Activated CD4-positive, CD25-positive, alpha-beta regulatory T cell treated with anti-CD3 and anti-CD28 coated beads, Interleukin-2, amount 50 U/mL, for 72 hours (primary cell): ENCODE measurements at regions not wholly inside any gene's neighbourhood (a gene's known extent, or its start where the extent isn't known, plus 50 kb on each side); places are given as distances from the start of the nearest gene placed in this dataset.

Source experiments
- DNase-seq: peaks from one replicate; pipeline ENCODE4 v3.0.0; 2021

DNA sequence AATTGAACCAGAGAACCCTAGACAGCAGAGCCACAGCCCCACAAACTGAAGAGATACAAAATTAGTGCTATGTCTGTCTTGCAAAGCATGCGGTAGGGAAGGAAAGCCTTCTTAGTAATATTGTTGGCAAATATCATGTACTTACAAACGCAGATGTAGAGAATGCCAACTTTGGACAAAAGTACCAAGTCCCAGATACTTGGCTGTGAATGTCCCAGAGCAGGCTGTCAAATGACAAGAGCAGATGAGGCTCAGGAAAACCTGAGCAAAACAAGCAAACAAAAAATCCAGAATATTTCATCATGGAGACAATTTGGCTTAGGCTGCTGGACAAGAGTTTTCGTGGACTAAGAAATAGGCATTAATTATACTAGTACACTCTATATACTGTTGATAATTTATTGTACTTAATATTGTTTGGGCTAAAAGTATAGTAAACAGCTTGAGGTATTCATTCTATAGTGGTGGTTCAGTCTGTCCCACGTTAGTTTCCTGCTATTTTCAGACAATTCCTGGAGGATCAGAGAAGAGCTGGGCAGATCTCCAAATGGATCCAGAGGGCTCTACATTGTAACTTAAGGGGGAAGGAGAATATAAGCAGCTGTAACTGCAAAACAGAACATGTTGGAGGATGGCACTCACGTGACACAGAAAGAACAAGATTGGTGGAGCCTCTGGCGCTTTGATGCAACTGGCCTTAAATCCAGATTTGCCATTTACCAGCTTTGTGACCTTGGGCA, 329.8 kb downstream of the ATP23 start:
- no peak for DNase-seq

DNA sequence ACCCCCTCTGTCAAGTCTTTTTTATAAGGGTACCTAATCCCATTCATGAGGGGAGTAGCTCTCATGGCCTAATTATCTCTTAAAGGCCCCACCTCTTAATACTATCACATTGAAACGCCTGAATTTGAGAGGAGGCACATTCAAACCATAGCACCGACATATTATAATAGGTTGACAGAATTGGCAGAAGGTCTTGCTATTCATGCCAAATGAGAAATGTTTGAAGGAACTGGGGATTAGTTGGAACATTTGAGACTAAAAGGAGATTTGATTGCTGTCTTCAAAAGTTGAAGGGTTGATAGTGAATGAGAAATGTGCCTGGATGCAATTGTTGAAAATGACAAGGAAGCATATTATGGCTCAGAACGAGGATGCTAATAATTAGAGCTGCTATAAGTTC, 331.1 kb downstream of the ATP23 start:
- no peak for DNase-seq

- DNase-seq, result no peak
Measured at GRCh38 chr12:58277231-58277630, 335.9 kb downstream of the ATP23 start.

- no peak for DNase-seq
Measured at GRCh38 chr12:58283553-58283952, 342.2 kb downstream of the ATP23 start.

- no peak for DNase-seq
Measured at GRCh38 chr12:58285551-58285950, 344.2 kb downstream of the ATP23 start.

GRCh38 chr12:58286353-58286752, 345.0 kb downstream of the ATP23 start:
- DNase-seq, result no peak

- DNase-seq, result no peak
Measured at GRCh38 chr12:58288190-58288589, 346.8 kb downstream of the ATP23 start.

DNA sequence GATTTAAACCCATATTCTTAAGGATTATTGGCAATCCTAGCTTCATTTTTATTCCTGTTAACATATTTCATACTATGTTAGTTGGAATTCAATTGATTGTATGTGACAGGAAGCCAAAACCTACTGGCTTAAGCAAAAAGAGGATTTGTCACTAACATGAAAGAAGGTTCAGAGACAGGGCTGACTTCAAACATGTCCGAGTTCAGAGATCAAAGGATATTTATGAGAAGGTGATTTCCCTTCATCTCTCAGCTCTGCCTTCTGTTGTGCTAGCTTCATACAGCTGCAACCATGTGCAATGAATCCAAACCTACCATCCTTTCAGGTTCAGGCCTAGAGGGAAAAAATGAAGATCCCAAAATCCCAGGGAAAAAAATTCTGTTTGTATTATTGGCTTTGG, 349.7 kb downstream of the ATP23 start:
- no peak for DNase-seq

GRCh38 chr12:58293308-58293982, 352.1 kb downstream of the ATP23 start:
- no peak for DNase-seq

GRCh38 chr12:58295268-58295667, 353.9 kb downstream of the ATP23 start:
- no peak for DNase-seq

GRCh38 chr12:58296863-58297262, 355.5 kb downstream of the ATP23 start:
- no peak for DNase-seq

- no peak for DNase-seq
Measured at GRCh38 chr12:58298803-58299202, 357.4 kb downstream of the ATP23 start.

GRCh38 chr12:58299371-58299770, 358.0 kb downstream of the ATP23 start:
- no peak for DNase-seq

DNA sequence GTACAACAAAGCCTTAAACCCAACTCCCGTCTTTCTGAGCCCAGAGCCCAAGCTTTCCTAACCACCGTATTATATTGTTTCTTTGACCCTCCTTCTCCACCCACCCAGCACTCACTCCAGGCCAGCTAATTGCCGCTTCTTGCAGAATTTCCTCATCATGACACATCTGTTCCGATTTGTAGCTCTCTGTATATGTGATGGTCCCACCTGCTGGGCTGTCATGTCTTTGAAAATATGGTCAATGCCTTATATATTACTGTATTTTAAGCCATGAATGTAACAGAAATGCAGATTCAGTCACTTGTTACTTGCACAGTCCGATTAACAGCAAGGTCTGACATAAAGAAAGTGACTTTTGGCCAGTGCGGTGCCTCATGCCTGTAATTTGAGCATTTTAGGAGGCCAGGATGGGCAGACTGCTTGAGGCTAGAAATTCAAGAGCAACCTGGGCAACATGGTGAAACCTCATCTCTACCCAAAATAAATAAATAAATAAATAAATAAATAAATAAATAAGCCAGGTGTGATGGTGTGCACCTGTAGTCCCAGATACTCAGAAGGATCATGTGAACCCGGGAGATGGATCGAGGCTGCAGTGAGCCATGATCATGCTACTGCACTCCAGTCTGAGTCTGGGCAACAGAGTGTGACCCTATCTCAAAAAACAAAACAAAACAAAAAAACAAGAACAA, 359.8 kb downstream of the ATP23 start:
- DNase-seq, result no peak

GRCh38 chr12:58301730-58302122, 360.4 kb downstream of the ATP23 start:
- no peak for DNase-seq

DNA sequence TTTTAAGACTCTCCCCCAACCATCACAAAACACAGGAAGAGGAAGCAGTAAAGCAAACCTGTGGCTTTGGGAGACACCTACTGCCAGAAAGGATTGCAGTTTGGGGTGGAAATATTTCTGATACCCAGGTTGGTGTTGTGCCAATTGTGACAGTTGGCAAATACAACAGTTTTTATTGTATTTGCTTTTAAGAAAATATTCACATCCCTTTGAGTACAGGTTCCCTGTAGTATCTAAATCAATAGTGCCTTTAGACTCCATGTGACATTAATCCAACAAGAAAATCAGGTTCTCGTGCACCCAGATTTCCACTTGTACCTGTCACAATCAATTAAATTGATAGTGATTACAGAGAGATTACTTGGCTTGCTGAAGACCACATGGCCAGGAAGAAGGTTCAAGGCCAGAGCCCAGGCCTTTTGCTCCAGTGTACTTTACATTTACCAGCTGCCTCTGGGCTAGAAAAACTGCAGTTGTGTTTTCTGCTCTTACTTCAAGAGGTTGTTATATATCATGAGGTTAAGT, 361.2 kb downstream of the ATP23 start:
- DNase-seq, result no peak

DNA sequence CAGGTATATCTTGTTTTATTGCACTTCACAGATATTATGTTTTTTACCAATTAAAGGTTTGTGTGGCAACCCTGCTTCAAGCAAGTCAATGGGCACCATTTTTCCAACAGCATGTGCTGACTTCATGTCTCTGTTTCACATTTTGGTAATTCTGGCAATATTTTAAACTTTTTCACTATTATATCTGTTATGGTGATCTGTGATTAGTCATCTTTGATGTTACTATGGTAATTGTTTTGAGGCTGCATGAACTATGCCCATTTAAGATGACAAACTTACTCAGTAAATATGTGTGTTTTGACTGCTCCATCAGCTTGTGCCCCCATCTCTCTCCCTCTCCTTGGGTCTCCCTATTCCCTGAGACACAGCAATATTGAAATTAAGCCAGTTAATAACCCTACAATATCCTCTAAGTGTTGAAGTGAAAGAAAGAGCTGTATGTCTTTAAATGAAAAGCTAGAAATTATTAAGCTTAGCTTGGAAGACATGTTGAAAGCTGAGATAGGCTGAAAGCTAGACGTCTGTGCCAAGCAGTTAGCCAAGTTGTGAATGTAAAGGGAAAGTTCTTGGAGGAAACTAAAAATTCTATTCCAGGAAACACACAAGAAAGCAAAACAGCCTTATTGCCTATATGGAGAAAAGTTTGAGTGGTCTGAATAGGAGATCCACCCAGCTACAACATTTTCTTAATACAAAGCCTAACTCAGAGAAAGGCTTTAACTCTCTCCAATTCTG, 365.1 kb downstream of the ATP23 start:
- DNase-seq, result no peak

- DNase-seq, result no peak
Measured at GRCh38 chr12:58309806-58310205, 368.4 kb downstream of the ATP23 start.

GRCh38 chr12:58310368-58310767, 369.0 kb downstream of the ATP23 start:
- DNase-seq, result no peak

DNA sequence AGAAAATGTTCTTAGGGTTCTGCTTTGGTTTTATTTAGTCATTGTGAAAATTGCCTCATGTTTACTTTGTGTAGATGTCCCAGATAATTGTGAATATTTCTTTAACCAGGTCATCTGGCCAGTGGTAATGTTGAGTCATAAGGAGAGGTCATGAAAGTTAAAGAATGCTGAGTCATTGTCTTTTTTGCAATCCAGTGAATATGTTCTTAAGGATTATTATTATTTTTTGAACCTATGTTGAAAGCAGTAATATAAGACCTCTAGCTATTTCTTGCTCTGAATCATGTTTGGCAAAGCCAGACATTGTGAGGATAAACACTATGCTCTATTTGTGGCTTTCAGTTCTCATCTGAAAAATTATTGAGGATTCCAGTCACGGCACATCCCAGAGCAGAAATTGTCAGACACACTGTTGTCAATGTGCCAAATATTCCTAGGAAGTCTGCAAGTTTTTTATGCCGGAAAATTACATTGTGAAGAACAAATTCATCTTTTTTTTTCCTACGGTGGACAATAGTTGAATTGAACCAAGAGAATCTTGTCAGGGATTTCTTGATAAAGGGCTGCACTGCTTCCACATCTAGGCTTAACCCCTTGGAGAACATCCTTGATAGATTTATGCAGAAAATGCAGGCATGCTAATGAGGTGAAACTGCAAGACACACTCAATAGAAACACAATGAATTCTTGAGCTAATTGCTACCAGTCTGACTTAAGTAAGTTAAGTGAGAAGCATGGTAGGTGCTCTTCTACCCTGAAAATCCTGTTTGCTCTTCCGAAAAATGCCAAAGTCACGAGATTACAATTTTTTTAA, 369.6 kb downstream of the ATP23 start:
- no peak for DNase-seq

GRCh38 chr12:58313091-58313855, 371.9 kb downstream of the ATP23 start:
- no peak for DNase-seq
